NCI-H510A treated with DMSO at 0.1 percent for 48 hours (cell line): ENCODE measurements at regions not wholly inside any gene's neighbourhood (a gene's known extent, or its start where the extent isn't known, plus 50 kb on each side); places are given as distances from the start of the nearest gene placed in this dataset.
"Not testable (repeated sequence)": the region's sequence is repeated elsewhere in the genome, so short reads cannot be mapped to it uniquely, and the experiment has no call there.

Experiments used
- DNase-seq: peaks from one replicate; lab custom pipeline; 2025; lab: John Stamatoyannopoulos, UW

GRCh38 chr7:25598765-25599164, 370.5 kb upstream of the NPVF start:
- DNase-seq, result no peak

GRCh38 chr7:25600262-25600920, 372.1 kb upstream of the NPVF start:
- DNase-seq, result no peak

GRCh38 chr7:25602730-25603426, 374.6 kb upstream of the NPVF start:
- DNase-seq, result peak; percentile 17

- DNase-seq, result not testable (repeated sequence)
Measured at GRCh38 chr7:25603427-25603740, 375.1 kb upstream of the NPVF start.

GRCh38 chr7:25611196-25611595, 382.9 kb upstream of the NPVF start:
- no peak for DNase-seq

- no peak for DNase-seq
Measured at GRCh38 chr7:25613912-25614311, 385.6 kb upstream of the NPVF start.

GRCh38 chr7:25614415-25614814, 386.1 kb upstream of the NPVF start:
- DNase-seq, result no peak

GRCh38 chr7:25615003-25615402, 386.7 kb upstream of the NPVF start:
- DNase-seq, result no peak

- DNase-seq, result no peak
Measured at GRCh38 chr7:25615593-25615992, 387.3 kb upstream of the NPVF start.

GRCh38 chr7:25617214-25617613, 388.9 kb upstream of the NPVF start:
- DNase-seq, result no peak

GRCh38 chr7:25617673-25618072, 389.4 kb upstream of the NPVF start:
- no peak for DNase-seq

GRCh38 chr7:25619381-25619780, 391.1 kb upstream of the NPVF start:
- DNase-seq, result no peak

- DNase-seq, result no peak
Measured at GRCh38 chr7:25619963-25620799, 391.9 kb upstream of the NPVF start.

- no peak for DNase-seq
Measured at GRCh38 chr7:25621993-25622392, 393.7 kb upstream of the NPVF start.

- no peak for DNase-seq
Measured at GRCh38 chr7:25622695-25623094, 394.4 kb upstream of the NPVF start.

- DNase-seq, result no peak
Measured at GRCh38 chr7:25624051-25624450, 395.8 kb upstream of the NPVF start.

GRCh38 chr7:25624833-25625232, 396.5 kb upstream of the NPVF start:
- no peak for DNase-seq

- no peak for DNase-seq
Measured at GRCh38 chr7:25625306-25625992, 397.2 kb upstream of the NPVF start.

GRCh38 chr7:25626451-25627131, 398.3 kb upstream of the NPVF start:
- DNase-seq, result no peak

- no peak for DNase-seq
Measured at GRCh38 chr7:25628446-25628845, 400.2 kb upstream of the NPVF start.

GRCh38 chr7:25632616-25633015, 404.3 kb upstream of the NPVF start:
- DNase-seq, result no peak
